ENCODE measurements at regions not wholly inside any gene's neighbourhood (a gene's known extent, or its start where the extent isn't known, plus 50 kb on each side); places are given as distances from the start of the nearest gene placed in this dataset.

- no peak for TF ChIP-seq ZNF407 (CRISPR knock-in tag; IDR thresholded peaks at IDR 0.05; ENCODE audit: not compliant biosample characterization)
- no peak for TF ChIP-seq SALL2 (CRISPR knock-in tag; IDR thresholded peaks at IDR 0.05)
- no peak for TF ChIP-seq ZBTB49 (CRISPR knock-in tag; IDR thresholded peaks at IDR 0.05; ENCODE audit: borderline replicate concordance)
- no peak for TF ChIP-seq JUND (CRISPR knock-in tag; IDR thresholded peaks at IDR 0.05)
- no peak for TF ChIP-seq GMEB2 (CRISPR knock-in tag; IDR thresholded peaks at IDR 0.05; ENCODE audit: low read depth)
- no peak for TF ChIP-seq HCFC1 (IDR thresholded peaks at IDR 0.05; ENCODE audit: low read depth, low read length)
- TF ChIP-seq MIER3 (CRISPR knock-in tag; IDR thresholded peaks at IDR 0.05; ENCODE audit: borderline replicate concordance), result no peak
- no peak for TF ChIP-seq CREB1 (IDR thresholded peaks at IDR 0.05)
- TF ChIP-seq CREB1 (CRISPR knock-in tag; IDR thresholded peaks at IDR 0.05), result peak; percentile 30; the same call in 1 of the 2 replicates
- TF ChIP-seq, protein P1, sequence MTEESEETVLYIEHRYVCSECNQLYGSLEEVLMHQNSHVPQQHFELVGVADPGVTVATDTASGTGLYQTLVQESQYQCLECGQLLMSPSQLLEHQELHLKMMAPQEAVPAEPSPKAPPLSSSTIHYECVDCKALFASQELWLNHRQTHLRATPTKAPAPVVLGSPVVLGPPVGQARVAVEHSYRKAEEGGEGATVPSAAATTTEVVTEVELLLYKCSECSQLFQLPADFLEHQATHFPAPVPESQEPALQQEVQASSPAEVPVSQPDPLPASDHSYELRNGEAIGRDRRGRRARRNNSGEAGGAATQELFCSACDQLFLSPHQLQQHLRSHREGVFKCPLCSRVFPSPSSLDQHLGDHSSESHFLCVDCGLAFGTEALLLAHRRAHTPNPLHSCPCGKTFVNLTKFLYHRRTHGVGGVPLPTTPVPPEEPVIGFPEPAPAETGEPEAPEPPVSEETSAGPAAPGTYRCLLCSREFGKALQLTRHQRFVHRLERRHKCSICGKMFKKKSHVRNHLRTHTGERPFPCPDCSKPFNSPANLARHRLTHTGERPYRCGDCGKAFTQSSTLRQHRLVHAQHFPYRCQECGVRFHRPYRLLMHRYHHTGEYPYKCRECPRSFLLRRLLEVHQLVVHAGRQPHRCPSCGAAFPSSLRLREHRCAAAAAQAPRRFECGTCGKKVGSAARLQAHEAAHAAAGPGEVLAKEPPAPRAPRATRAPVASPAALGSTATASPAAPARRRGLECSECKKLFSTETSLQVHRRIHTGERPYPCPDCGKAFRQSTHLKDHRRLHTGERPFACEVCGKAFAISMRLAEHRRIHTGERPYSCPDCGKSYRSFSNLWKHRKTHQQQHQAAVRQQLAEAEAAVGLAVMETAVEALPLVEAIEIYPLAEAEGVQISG (CRISPR knock-in tag; IDR thresholded peaks at IDR 0.05), result no peak
- TF ChIP-seq DBP (CRISPR knock-in tag; IDR thresholded peaks at IDR 0.05; ENCODE audit: not compliant biosample characterization), result no peak
- no peak for TF ChIP-seq ZFYVE20 (CRISPR knock-in tag; IDR thresholded peaks at IDR 0.05; ENCODE audit: borderline replicate concordance, low read depth)
- peak; percentile 61; the same call in 1 of the 2 replicates for TF ChIP-seq PPARG (CRISPR knock-in tag; conservative IDR thresholded peaks at IDR 0.05)
Measured at GRCh38 chr1:55416164-55416842, 201.1 kb upstream of the USP24 start (continued).
